ENCODE measurements at regions not wholly inside any gene's neighbourhood (a gene's known extent, or its start where the extent isn't known, plus 50 kb on each side); places are given as distances from the start of the nearest gene placed in this dataset.

- no peak for DNase-seq (ENCODE audit: low read depth in 2 of 3, low spot score in 1 of 3)
These were observed 893.2 kb downstream of the FAT4 start for GRCh38 chr4:126207910-126208309.

DNA sequence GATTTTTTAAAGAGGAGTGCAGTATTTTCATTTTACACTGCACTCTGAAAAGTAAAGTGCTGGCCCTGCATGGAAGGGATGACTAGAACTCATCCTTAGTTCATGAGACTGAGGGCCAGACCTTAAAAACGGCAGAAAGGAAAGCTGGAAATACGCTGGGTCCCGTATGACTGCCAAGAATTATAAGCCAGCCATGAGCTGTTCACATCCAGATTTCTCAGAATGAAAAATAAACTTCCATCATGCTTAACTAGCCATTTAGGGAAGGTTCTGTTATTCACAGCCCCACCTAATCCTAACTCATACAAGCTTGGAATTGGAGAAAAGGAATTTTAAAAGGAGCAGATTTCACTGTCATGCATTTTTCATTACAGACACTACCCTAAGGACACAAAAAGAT lies 894.4 kb downstream of the FAT4 start:
- DNase-seq (ENCODE audit: low read depth in 2 of 3, low spot score in 1 of 3): no peak

- no peak for DNase-seq (ENCODE audit: low read depth in 2 of 3, low spot score in 1 of 3)
These were observed 899.2 kb downstream of the FAT4 start for GRCh38 chr4:126213996-126214395.

DNA sequence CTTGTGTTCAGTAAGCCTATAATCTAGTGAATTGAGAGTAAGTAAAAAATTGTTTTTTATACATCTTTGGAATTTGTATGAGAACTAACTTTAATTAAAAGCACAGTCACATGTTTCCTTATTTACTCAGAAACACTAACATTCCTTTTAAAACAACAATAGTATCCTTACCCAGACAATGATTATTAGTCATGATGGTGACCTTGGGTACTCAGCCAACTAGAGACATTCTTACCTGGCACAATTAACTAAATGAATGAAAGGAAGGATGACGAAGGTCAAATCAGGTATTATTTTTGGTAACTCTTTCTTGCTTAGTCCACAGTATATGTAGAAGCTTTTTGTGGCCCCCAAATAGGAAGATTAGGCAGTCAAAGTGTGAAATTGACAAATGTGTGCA lies 901.0 kb downstream of the FAT4 start:
- DNase-seq (ENCODE audit: low read depth in 2 of 3, low spot score in 1 of 3): no peak

- DNase-seq (ENCODE audit: low read depth in 2 of 3, low spot score in 1 of 3): no peak
These were observed 901.9 kb downstream of the FAT4 start for GRCh38 chr4:126216611-126217010.

DNA sequence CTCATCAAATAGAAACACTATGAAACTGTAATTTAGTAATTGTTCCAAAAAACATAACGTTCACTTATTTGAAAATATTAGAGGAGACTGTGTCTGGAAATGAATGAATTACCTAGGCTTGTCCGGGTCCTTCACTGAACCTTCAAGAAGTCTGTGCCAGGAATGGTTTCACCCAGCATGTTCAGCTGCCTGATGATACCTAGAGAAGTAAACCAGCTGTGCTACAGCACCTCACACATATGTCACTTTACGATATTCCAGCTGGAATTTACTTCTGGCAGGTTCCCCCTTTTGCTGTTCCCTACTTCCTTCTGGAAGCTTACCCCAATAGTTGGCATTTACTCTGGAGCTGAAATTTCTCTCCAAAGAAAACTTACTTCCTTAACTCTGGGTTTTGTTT lies 906.5 kb downstream of the FAT4 start:
- DNase-seq (ENCODE audit: low read depth in 2 of 3, low spot score in 1 of 3): no peak

DNA sequence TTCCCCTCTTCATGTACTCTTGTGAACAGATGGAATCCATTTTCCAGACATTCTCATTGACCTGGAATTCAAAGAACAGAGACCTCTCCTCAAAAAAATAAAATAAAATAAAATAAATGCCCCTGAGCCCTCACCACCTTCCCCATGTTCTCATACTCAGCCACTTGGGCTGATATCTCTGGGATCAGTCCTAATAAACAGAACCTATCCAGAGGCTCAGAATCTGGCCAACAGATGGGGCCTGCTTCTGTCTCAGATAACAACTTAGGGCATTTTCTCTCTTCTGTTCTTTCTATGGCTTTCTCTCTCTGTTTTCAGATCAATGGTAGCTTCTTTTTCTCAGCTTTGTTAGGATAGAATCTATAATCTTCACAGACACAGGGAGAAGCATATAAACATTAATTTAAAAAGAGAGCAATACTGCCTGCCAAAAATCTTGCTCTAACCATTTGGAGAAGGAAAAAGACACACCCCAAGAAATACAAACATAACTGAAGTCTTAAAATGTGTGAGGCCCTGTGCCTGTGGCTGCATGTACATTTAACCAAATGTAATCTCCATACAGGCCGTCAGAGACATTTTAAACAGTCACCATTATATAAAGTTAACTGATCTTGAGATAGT lies 907.1 kb downstream of the FAT4 start:
- no peak for DNase-seq (ENCODE audit: low read depth in 2 of 3, low spot score in 1 of 3)

GRCh38 chr4:126223784-126224407 lies 909.1 kb downstream of the FAT4 start:
- no peak for DNase-seq (ENCODE audit: low read depth in 2 of 3, low spot score in 1 of 3)

GRCh38 chr4:126227428-126227827 lies 912.7 kb downstream of the FAT4 start:
- DNase-seq (ENCODE audit: low read depth in 2 of 3, low spot score in 1 of 3): no peak

DNA sequence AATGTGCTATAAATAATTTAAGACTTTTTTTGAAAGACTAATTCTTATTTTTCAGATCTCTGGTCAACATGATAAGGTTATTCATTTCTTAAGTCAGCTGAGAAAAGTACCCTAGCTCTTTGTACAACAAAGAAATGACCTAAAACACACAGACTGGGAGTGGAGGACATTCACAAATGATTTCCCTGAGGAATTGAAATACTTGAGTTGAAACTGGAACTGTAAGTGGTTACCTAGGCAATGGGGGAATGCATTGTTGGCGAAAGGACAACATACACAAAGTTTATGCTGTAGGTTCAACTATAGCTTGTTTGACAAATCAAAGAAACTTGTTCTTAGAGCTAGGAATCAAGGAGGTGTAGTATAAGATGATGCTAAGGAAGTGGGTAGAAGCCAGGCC lies 915.5 kb downstream of the FAT4 start:
- DNase-seq (ENCODE audit: low read depth in 2 of 3, low spot score in 1 of 3): no peak

GRCh38 chr4:126233483-126233882 lies 918.7 kb downstream of the FAT4 start:
- no peak for DNase-seq (ENCODE audit: low read depth in 2 of 3, low spot score in 1 of 3)

- DNase-seq (ENCODE audit: low read depth in 2 of 3, low spot score in 1 of 3): no peak
These were observed 923.3 kb downstream of the FAT4 start for GRCh38 chr4:126238013-126238412.

GRCh38 chr4:126241634-126242033 lies 926.9 kb downstream of the FAT4 start:
- no peak for DNase-seq (ENCODE audit: low read depth in 2 of 3, low spot score in 1 of 3)

DNA sequence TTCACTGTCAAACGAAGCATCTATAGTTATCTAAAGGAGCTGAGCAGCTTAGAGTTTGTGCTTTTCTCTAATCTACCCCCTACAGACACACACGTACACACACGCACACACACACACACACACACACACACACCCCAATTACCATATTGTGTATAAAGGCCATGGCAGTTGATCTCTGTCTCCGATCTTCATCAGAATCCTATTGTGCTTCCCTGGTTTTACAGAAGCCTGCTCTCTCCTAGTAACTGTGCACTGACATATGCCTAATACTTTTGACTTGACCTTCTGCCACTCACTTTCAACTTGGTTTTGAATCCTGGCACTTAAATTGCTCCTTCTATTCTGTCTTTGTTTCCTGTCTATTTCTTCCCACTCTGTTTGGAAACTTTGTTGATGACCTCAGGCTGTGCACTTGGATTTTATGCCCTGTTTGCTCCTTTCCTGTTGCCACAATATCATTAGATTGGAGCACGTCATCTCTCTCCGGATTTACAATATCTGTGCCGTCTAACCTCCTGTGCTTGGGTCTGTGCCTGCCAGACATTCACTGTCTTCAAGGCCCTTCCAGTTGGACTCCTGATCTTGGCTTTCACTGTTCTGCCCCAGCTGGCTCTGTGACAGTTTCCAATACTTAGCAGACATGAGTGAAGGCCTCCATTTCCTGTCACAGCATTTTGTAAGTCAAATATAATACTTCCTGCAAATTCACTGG lies 928.1 kb downstream of the FAT4 start:
- DNase-seq (ENCODE audit: low read depth in 2 of 3, low spot score in 1 of 3): no peak

- DNase-seq (ENCODE audit: low read depth in 2 of 3, low spot score in 1 of 3): no peak
These were observed 932.7 kb downstream of the FAT4 start for GRCh38 chr4:126247409-126247808.

- DNase-seq (ENCODE audit: low read depth in 2 of 3, low spot score in 1 of 3): no peak
These were observed 935.3 kb downstream of the FAT4 start for GRCh38 chr4:126250006-126250405.

DNA sequence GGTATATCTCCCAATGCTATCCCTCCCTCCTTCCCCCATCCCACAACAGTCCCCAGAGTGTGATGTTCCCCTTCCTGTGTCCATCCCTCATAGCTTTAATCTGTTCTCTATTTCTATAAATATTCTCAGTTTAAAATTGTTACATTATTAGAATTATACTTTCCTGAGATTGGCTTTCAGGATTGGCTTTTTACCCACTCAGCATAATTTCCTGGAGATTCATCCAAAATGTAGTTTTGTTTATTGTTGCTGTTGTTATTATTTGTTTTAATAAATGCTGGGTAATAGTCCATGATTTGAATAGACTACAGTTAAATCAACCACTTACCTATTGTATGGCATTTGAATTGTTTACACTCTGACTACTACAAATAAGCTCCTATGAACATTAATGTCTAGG lies 936.4 kb downstream of the FAT4 start:
- DNase-seq (ENCODE audit: low read depth in 2 of 3, low spot score in 1 of 3): no peak

DNA sequence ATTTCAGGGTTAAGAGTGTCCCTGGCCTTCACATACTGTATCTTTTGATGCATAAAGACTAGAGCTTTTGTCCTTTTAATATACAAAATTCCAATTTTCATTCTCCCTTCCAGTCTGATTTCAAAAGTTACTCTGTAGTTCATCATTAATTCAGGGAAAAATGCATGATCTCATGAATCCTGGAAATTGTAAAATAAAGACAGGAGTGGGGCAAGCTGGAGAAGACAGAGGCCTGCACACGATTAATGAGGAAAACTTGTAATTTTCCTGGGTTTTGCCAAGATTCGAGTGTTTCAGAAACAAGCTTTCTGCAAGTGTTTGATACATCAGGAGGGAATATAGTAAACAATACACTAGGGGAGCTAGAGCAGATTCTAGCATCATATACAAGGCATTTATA lies 947.9 kb downstream of the FAT4 start:
- no peak for DNase-seq (ENCODE audit: low read depth in 2 of 3, low spot score in 1 of 3)

GRCh38 chr4:126264839-126265238 lies 950.1 kb downstream of the FAT4 start:
- no peak for DNase-seq (ENCODE audit: low read depth in 2 of 3, low spot score in 1 of 3)

DNA sequence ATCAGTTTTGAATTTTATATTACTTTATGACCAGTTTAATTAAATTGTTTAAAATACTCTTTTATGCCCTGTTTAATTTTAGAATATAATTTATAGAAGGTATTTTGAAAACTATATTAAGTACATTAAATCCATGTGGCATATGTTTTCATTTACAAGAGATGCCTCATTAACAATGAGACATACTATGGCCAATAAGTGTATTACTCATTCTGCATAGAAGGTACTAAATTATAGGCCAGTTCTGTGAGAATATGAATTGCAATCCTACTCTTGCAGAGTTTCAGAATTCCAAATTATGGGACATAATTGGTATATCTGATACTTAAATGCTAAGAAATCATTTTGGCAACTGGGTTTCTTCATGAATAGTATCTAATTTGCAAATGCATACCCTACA lies 951.1 kb downstream of the FAT4 start:
- no peak for DNase-seq (ENCODE audit: low read depth in 2 of 3, low spot score in 1 of 3)

- DNase-seq (ENCODE audit: low read depth in 2 of 3, low spot score in 1 of 3): no peak
These were observed 952.9 kb downstream of the FAT4 start for GRCh38 chr4:126267689-126268088.

DNA sequence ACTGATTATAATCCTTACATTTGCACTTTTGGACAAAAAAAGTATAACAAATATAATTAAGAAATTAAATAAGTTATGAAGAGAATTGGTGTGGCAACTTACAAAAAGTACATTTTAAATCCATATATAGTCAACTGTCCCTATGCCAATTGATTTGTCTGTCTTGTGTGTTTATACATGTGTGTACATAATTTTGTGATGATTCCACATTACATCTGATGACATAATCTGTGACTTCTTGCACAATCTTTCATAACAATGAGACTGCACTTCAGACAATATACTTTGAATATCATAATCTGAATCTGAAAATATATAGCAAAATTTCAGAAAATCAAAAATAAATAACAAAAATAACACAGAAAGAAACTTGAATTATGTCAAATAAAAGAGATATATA lies 953.4 kb downstream of the FAT4 start:
- DNase-seq (ENCODE audit: low read depth in 2 of 3, low spot score in 1 of 3): no peak

DNA sequence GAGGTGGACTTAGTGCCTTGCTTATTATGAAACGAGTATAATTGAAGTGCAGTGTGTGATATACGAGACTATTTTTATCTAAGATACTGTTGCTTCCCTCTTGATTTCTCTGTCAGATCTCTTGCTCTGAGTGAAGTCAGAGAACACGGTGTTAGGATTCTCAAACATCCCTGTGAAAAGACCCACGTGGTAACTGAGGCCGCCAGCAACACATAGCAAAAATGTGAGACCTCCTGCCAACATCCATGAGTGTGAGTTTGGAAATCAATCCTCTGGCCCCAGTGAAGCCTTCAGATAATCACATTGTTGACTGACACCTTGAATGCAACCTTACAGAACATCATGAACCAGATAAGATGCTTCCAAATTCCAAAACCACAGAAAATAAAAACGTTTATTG lies 954.4 kb downstream of the FAT4 start:
- DNase-seq (ENCODE audit: low read depth in 2 of 3, low spot score in 1 of 3): no peak

Data from stimulated activated CD4-positive, alpha-beta T cell treated with anti-CD3 and anti-CD28 coated beads, Interleukin-12 subunit alpha, Interleukin-12 subunit beta, amount 100 ng/mL, for 48 hours (primary cell).